Neuron (in vitro differentiated cells): ENCODE measurements at regions not wholly inside any gene's neighbourhood (a gene's known extent, or its start where the extent isn't known, plus 50 kb on each side); places are given as distances from the start of the nearest gene placed in this dataset.

Experiments used
- H2AFZ ChIP-seq: one replicate; pipeline ENCODE4 v1.6.1; 2013; ENCODE audit warnings: low read depth, mild to moderate bottlenecking, inconsistent platforms, low read length, moderate library complexity
- H3K27me3 ChIP-seq: one replicate; pipeline ENCODE4 v1.6.1; 2013; ENCODE audit warnings: low read length; ENCODE audit not compliant: insufficient read depth
- H3K36me3 ChIP-seq: one replicate; pipeline ENCODE4 v1.6.1; 2013; ENCODE audit warnings: low read length; ENCODE audit not compliant: insufficient read depth
- H3K4me1 ChIP-seq: one replicate; pipeline ENCODE4 v1.6.1; 2013; ENCODE audit warnings: low read length; ENCODE audit not compliant: insufficient read depth
- H3K4me3 ChIP-seq: 2 replicates; pipeline ENCODE4 v1.5.1; 2013; ENCODE audit warnings: mild to moderate bottlenecking, low read length, moderate library complexity
- H3K9me3 ChIP-seq: one replicate; pipeline ENCODE4 v1.6.1; 2013; ENCODE audit warnings: low read length

DNA sequence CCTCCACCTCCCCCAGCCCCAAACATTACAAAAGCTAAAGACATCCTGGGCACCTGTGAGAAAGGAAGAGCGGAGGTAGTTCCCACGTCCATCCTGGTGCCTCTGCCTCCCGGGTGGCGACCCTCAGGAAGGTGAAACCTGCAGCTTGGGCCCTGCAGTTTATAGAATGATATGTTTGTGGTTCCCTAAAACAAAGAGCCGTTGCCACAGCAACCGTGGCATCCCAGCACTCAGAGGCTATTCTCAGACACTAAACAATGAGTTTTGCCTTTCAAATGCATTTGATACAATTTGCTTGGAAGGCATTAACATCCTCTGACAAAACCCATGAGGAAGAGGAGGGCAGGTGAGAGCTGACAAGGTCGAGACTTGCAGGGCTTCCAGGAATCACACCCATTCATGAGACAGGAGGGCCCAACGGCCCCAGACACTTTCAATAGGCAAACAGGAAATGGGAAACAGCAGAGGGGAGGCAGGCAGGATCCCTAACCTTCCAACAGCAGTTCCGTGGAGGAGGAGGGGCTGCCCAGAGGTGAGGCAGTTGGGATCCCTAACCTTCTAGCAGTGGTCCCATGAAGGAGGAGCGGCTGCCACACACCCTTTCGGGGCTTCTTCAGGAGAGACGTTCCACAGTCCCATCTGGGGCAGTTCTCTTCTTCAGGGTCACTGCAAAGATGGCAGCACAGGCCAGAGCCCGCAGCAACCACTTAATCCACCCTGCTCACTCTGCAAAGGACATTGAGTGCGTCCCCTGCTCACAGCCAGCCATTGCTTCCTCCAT lies 379.2 kb downstream of the SHANK2 start:
- H3K4me3 ChIP-seq: no peak overlapping the region
- peaks cover 33% of the 10 kb centered on the region for H3K4me1 ChIP-seq
- no peaks in the 10 kb centered on the region for H3K9me3 ChIP-seq
- H3K27me3 ChIP-seq: no peaks in the 10 kb centered on the region
- no peaks in the 10 kb centered on the region for H3K36me3 ChIP-seq
- no peak overlapping the region for H2AFZ ChIP-seq

- no peaks in the 10 kb centered on the region for H3K27me3 ChIP-seq
These were observed 378.5 kb downstream of the SHANK2 start for GRCh38 chr11:70873736-70874412.

DNA sequence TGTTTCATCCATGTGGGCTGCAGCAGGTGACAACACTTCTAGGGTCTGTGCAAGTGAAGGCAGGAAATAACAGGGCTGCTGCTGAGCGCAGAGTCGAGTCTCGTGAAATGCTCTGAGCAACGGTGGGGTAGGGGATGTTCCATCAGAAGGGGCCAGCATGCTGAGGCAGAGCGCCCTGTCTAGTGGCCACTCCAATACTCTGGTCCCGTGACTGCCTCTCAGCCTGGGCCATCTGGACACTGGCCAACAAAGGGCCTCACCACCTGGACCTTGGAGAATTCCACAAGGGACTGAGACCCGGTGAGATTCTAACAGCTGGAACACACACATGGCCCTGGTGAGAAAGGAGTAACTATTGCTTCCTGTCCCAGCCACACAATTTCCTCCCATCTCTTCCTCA lies 375.7 kb downstream of the SHANK2 start:
- Histone ChIP-seq H2AFZ (no peak overlapping the region), H3K9me3 (no peaks in the 10 kb centered on the region), H3K4me1 (peaks cover 33% of the 10 kb centered on the region)

More at GRCh38 chr11:70873736-70874412, 378.5 kb downstream of the SHANK2 start:
- Histone ChIP-seq H3K9me3 (no peaks in the 10 kb centered on the region), H3K4me3 (no peak overlapping the region), H2AFZ (no peak overlapping the region), H3K4me1 (peaks cover 33% of the 10 kb centered on the region), H3K36me3 (no peaks in the 10 kb centered on the region)

DNA sequence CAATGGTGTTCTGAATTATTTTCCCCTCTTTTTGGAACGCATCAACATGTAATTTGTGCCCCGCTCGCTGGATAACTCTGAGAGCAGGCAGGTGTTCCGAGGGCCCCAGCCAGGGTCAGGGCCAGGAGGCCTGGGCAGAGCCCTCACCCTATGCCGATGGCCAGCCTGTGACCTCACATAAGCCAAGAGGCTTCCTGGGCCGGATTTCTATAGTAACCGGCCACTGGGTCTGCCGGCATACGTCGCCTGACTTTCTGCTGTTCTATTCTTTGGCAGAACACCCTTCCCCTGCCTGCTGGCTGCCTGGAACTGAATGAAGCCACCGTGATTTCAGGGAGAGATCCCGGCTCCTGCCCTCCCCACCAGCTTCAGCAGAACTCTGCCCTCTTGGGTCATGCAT lies 375.2 kb downstream of the SHANK2 start:
- Histone ChIP-seq H2AFZ (no peak overlapping the region), H3K4me1 (peaks cover 31% of the 10 kb centered on the region), H3K4me3 (no peak overlapping the region), H3K9me3 (no peaks in the 10 kb centered on the region), H3K27me3 (no peaks in the 10 kb centered on the region), H3K36me3 (no peaks in the 10 kb centered on the region)

More for the DNA sequence above, 375.7 kb downstream of the SHANK2 start:
- no peaks in the 10 kb centered on the region for H3K36me3 ChIP-seq
- no peaks in the 10 kb centered on the region for H3K27me3 ChIP-seq
- H3K4me3 ChIP-seq: no peak overlapping the region

GRCh38 chr11:70878366-70878765 lies 374.0 kb downstream of the SHANK2 start:
- Histone ChIP-seq H2AFZ (no peak overlapping the region), H3K9me3 (no peaks in the 10 kb centered on the region), H3K4me3 (no peak overlapping the region), H3K4me1 (peaks cover 24% of the 10 kb centered on the region), H3K36me3 (no peaks in the 10 kb centered on the region), H3K27me3 (no peaks in the 10 kb centered on the region)

DNA sequence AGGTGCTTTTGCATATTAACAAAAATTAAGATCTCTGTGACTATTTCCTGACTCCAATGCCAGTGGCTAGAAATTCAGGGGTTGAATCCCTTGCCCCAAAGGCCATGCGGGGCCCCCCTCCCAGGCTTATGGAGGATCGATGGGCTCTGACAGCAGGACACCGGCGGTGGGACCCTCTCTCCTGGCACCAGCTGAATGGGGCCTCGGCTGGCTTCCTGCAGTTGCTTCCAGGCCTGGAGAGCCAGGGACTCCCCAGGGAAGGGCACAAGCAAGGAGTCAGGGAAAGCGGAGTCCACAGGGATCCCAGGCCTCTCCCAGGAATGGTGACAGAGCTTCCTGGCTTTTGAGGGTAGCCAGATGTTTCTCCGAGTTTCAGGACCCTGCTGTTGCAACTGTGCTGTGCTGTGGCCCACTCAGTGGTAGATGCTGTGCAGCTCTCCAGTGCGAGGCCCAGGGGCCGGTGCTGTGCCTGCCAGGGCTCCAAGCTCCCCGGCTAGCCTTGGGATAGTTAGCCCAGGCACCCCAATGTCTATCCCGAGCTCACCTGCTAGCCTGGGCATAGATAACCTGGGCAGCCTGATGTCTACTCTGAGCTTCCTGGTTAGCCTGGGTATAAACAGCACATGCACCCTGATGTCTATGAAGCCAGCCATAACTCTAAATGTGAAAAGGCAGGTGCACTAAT lies 372.6 kb downstream of the SHANK2 start:
- Histone ChIP-seq H3K27me3 (no peaks in the 10 kb centered on the region), H3K9me3 (no peaks in the 10 kb centered on the region), H2AFZ (no peak overlapping the region), H3K4me3 (no peak overlapping the region), H3K4me1 (peaks cover 18% of the 10 kb centered on the region), H3K36me3 (no peaks in the 10 kb centered on the region)

- H3K4me3 ChIP-seq: no peak overlapping the region
- H3K4me1 ChIP-seq: peaks cover 20% of the 10 kb centered on the region
- H2AFZ ChIP-seq: no peak overlapping the region
- no peaks in the 10 kb centered on the region for H3K36me3 ChIP-seq
- no peaks in the 10 kb centered on the region for H3K9me3 ChIP-seq
- H3K27me3 ChIP-seq: no peaks in the 10 kb centered on the region
These were observed 372.0 kb downstream of the SHANK2 start for GRCh38 chr11:70880416-70880815.

GRCh38 chr11:70881948-70882715 lies 370.2 kb downstream of the SHANK2 start:
- Histone ChIP-seq H3K4me3 (no peak overlapping the region), H2AFZ (no peak overlapping the region), H3K4me1 (peaks cover 32% of the 10 kb centered on the region), H3K9me3 (no peaks in the 10 kb centered on the region), H3K27me3 (no peaks in the 10 kb centered on the region), H3K36me3 (no peaks in the 10 kb centered on the region)

DNA sequence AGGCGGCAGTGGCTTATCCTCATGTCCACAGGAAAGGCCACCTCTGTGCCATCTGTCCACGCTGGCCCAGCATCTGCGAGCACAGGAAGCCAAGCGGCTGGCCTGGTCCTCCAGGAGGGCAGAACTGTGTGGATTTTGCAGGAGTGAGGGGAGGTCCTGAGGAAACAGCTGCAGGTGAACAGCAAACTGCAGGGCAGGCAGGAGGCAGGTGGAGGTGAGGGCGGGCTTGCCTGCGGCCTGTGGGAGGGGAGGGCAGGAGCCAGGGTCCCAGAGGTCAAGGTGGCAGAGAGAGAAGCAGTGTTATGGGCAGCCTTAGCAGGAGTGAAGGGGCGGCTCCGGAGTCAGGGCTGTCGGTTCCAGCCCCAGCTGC lies 369.7 kb downstream of the SHANK2 start:
- H2AFZ ChIP-seq: no peak overlapping the region
- peaks cover 33% of the 10 kb centered on the region for H3K4me1 ChIP-seq
- H3K36me3 ChIP-seq: no peaks in the 10 kb centered on the region
- no peak overlapping the region for H3K4me3 ChIP-seq
- H3K9me3 ChIP-seq: no peaks in the 10 kb centered on the region
- no peaks in the 10 kb centered on the region for H3K27me3 ChIP-seq

DNA sequence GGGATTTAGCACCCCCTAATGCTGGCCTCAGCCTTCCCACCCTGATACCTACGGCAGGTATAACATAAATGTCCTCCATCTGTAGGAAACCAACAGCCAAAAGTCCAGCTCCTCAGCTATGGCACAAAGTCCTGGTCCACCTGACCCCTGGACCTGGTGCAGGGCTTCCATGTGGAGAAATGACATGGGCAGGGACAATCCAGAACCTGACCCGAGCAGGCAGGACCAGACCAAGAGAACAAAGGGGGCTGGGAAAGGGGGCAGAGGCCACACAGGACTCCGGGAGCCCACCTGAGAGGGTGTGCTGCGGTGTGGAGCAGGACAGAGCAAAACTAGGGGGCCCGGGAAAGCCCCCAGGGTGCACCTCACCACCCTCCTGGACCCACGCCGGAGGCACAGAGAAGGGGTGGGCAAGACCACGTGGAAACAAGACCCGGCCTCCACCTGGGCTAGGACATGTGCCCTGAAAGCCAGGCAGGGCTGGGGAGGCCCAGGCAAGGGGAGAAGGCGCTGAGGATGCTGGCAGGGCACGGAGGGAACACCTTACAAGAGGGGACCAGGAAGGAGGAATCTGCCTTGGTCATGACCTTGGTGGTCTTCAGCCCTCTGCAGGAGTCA lies 368.9 kb downstream of the SHANK2 start:
- peaks cover 35% of the 10 kb centered on the region for H3K4me1 ChIP-seq
- H2AFZ ChIP-seq: no peak overlapping the region
- H3K9me3 ChIP-seq: peaks cover 2% of the 10 kb centered on the region
- no peak overlapping the region for H3K4me3 ChIP-seq
- no peaks in the 10 kb centered on the region for H3K36me3 ChIP-seq
- H3K27me3 ChIP-seq: no peaks in the 10 kb centered on the region

DNA sequence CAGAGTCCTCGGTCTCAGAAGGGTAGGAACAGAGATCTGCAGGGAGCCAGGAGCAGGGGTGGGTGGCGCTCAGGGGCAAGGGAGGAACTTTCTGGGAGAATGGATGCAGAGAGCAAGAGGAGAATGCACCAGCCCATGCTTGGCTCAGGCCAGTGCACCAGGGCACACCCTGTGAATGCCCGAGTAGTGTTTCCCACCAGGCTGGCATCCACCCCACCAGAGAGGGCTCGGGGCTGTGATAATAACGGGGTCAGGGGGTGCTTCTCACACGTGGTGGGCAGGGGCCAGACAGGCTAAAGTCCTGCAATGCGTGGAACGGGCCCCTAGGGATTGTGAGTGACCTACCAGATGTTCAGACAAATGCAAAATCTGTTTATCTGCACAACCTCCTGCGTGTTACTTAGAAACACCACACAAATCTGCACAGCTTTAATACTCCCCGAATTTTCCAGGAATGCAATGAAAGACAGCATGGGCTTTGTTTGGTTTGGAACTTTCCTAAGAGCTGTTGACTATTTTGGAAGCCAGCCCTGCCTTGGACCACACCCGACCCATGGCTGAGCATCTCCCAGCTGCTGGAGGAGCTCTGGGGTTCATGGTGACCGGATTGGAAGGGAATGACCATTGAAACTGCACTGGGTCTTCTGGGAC lies 368.3 kb downstream of the SHANK2 start:
- no peak overlapping the region for H3K4me3 ChIP-seq
- H2AFZ ChIP-seq: no peak overlapping the region
- no peaks in the 10 kb centered on the region for H3K27me3 ChIP-seq
- H3K9me3 ChIP-seq: peaks cover 5% of the 10 kb centered on the region
- peaks cover 35% of the 10 kb centered on the region for H3K4me1 ChIP-seq
- H3K36me3 ChIP-seq: no peaks in the 10 kb centered on the region
